OCI-LY3 (cell line): ENCODE measurements at regions not wholly inside any gene's neighbourhood (a gene's known extent, or its start where the extent isn't known, plus 50 kb on each side); places are given as distances from the start of the nearest gene placed in this dataset.

ENCODE experiments used
- EZH2phosphoT487 ChIP-seq: fragments of 200-600 bp; shearing (Covaris generic); IDR thresholded peaks from 2 replicates; pipeline ENCODE4 v1.6.1; 2018; ENCODE audit warnings: antibody characterized with exemption, mixed run types, low read depth
- TF ChIP-seq, protein P1 (sequence below): fragments of 200-600, 300-600 bp; sonication (generic); IDR thresholded peaks from 2 replicates; pipeline ENCODE4 v1.5.1; 2014; ENCODE audit warnings: antibody characterized with exemption, low read length, low read depth

DNA sequence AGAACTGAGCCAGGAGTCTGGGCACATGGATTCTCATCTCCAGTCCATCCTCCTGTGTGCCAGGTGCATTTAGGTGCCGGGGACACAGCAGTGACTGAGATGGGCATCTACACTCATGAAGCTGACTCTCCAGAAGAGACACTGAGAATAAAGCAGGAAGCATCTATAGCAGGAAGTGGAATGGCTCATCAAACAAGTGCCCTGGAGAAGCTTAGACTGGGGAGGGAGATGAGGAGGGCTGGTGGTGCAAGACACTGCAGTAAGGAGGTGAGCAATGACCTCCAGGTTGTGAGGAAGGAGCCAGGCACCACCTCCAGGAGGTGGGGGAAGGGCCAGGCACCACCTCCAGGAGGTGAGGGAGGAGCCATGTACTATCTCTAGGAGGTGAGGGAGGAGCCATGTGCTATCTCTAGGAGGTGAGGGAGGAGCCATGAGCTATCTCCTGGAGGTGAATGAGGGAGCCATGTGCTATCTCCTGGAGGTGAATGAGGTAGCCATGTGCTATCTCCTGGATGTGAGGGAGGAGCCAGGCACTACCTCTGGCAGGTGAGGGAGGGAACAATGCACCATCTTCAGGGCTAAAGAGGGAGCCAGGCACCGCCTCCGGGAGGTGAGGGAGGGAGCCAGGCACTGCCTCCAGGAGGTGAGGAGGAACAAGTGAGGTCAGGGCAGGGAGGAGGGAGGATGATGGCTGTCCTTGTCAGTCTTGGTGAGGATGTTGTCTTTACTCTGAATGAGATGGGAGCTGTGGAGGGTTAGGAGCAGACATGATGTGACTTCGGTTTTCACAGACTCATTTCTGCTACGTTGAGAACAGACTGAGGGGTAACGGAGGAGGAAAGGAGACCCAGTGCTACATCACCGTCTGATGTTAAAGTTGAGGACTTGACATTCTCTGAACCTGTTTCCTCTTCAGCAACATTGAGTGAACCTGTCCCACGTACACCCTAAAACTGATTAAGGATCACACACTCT is 961.9 kb upstream of the TMEM132C start:
- TF ChIP-seq, protein P1, sequence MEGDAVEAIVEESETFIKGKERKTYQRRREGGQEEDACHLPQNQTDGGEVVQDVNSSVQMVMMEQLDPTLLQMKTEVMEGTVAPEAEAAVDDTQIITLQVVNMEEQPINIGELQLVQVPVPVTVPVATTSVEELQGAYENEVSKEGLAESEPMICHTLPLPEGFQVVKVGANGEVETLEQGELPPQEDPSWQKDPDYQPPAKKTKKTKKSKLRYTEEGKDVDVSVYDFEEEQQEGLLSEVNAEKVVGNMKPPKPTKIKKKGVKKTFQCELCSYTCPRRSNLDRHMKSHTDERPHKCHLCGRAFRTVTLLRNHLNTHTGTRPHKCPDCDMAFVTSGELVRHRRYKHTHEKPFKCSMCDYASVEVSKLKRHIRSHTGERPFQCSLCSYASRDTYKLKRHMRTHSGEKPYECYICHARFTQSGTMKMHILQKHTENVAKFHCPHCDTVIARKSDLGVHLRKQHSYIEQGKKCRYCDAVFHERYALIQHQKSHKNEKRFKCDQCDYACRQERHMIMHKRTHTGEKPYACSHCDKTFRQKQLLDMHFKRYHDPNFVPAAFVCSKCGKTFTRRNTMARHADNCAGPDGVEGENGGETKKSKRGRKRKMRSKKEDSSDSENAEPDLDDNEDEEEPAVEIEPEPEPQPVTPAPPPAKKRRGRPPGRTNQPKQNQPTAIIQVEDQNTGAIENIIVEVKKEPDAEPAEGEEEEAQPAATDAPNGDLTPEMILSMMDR: no peak
- TF ChIP-seq EZH2phosphoT487: no peak
